H9 (cell line): ENCODE measurements at regions not wholly inside any gene's neighbourhood (a gene's known extent, or its start where the extent isn't known, plus 50 kb on each side); places are given as distances from the start of the nearest gene placed in this dataset.

Source experiments
- DNase-seq: peaks from one replicate; pipeline ENCODE4 v3.0.0-alpha.2; 2017
- H2AFZ ChIP-seq: one replicate; pipeline ENCODE4 v1.6.1; 2013; ENCODE audit warnings: mild to moderate bottlenecking, low read length, control low read depth, moderate library complexity
- H2AK5ac ChIP-seq: 2 replicates; pipeline ENCODE4 v1.6.1; 2013; ENCODE audit warnings: low read length, control low read depth, mixed read lengths; ENCODE audit not compliant: insufficient read length
- H2BK120ac ChIP-seq: one replicate; pipeline ENCODE4 v1.6.1; 2013; ENCODE audit warnings: low read depth, mild to moderate bottlenecking, low read length, control low read depth, inconsistent platforms; ENCODE audit not compliant: poor library complexity, severe bottlenecking
- H2BK12ac ChIP-seq: 2 replicates; pipeline ENCODE4 v1.6.1; 2013; ENCODE audit warnings: low read length, control low read depth, mixed read lengths, low read depth; ENCODE audit not compliant: insufficient read length
- H2BK15ac ChIP-seq: 2 replicates; pipeline ENCODE4 v1.6.1; 2013; ENCODE audit warnings: low read depth, low read length, control low read depth
- H2BK20ac ChIP-seq: one replicate; pipeline ENCODE4 v1.6.1; 2013; ENCODE audit warnings: low read depth, mild to moderate bottlenecking, low read length, control low read depth, inconsistent platforms; ENCODE audit not compliant: poor library complexity, severe bottlenecking
- H2BK5ac ChIP-seq: 2 replicates; pipeline ENCODE4 v1.6.1; 2013; ENCODE audit warnings: low read length, control low read depth, mixed read lengths; ENCODE audit not compliant: insufficient read length
- H3K14ac ChIP-seq: 2 replicates; pipeline ENCODE4 v1.6.1; 2013; ENCODE audit warnings: low read length, control low read depth; ENCODE audit not compliant: insufficient read depth
- H3K18ac ChIP-seq: 2 replicates; pipeline ENCODE4 v1.6.1; 2013; ENCODE audit warnings: low read depth, mild to moderate bottlenecking, mixed read lengths, low read length, control low read depth; ENCODE audit not compliant: insufficient read length
- H3K23ac ChIP-seq: 2 replicates; pipeline ENCODE4 v1.6.1; 2013; ENCODE audit warnings: low read length, control low read depth, mixed read lengths, low read depth; ENCODE audit not compliant: insufficient read length
- H3K23me2 ChIP-seq: 2 replicates; pipeline ENCODE4 v1.6.1; 2013; ENCODE audit warnings: low read depth, mild to moderate bottlenecking, mixed read lengths, low read length, control low read depth; ENCODE audit not compliant: insufficient read length, poor library complexity, severe bottlenecking
- H3K27ac ChIP-seq: 2 replicates; pipeline ENCODE4 v1.5.1; 2013; ENCODE audit warnings: low read length, control low read depth, mixed read lengths, low read depth; ENCODE audit not compliant: insufficient read length
- H3K27me3 ChIP-seq: 2 replicates; pipeline ENCODE4 v1.6.1; 2013; ENCODE audit warnings: low read length, control low read depth, inconsistent platforms; ENCODE audit not compliant: insufficient read depth
- H3K4ac ChIP-seq: 2 replicates; pipeline ENCODE4 v1.6.1; 2013; ENCODE audit warnings: low read depth, mild to moderate bottlenecking, control low read depth, inconsistent platforms, low read length, moderate library complexity
- H3K4me1 ChIP-seq: 2 replicates; pipeline ENCODE4 v1.6.1; 2013; ENCODE audit warnings: low read length, control low read depth, inconsistent platforms; ENCODE audit not compliant: insufficient read depth
- H3K4me2 ChIP-seq: 2 replicates; pipeline ENCODE4 v1.6.1; 2013; ENCODE audit warnings: low read length, control low read depth, mixed read lengths; ENCODE audit not compliant: insufficient read length, insufficient read depth
- H3K56ac ChIP-seq: 2 replicates; pipeline ENCODE4 v1.6.1; 2013; ENCODE audit warnings: low read depth, mild to moderate bottlenecking, mixed read lengths, low read length, control low read depth; ENCODE audit not compliant: insufficient read length
- H3K79me1 ChIP-seq: 2 replicates; pipeline ENCODE4 v1.6.1; 2013; ENCODE audit warnings: low read depth, mild to moderate bottlenecking, moderate library complexity, low read length, control low read depth, inconsistent platforms; ENCODE audit not compliant: insufficient read depth, poor library complexity, severe bottlenecking
- H3K79me2 ChIP-seq: 2 replicates; pipeline ENCODE4 v1.6.1; 2013; ENCODE audit warnings: low read length, control low read depth, inconsistent platforms; ENCODE audit not compliant: insufficient read depth
- H3K9ac ChIP-seq: 2 replicates; pipeline ENCODE4 v1.6.1; 2013; ENCODE audit warnings: low read length, control low read depth, mixed read lengths; ENCODE audit not compliant: insufficient read length; ENCODE audit errors: extremely low read depth
- H3K9me3 ChIP-seq: one replicate; pipeline ENCODE4 v1.6.1; 2013; ENCODE audit warnings: low read depth, low read length, inconsistent platforms; ENCODE audit not compliant: control insufficient read depth
- H3T11ph ChIP-seq: one replicate; pipeline ENCODE4 v1.6.1; 2013; ENCODE audit warnings: mild to moderate bottlenecking, low read length, control low read depth, inconsistent platforms
- H4K20me1 ChIP-seq: one replicate; pipeline ENCODE4 v1.6.1; 2013; ENCODE audit not compliant: control insufficient read depth, insufficient read length, insufficient read depth
- H4K5ac ChIP-seq: 2 replicates; pipeline ENCODE4 v1.6.1; 2013; ENCODE audit warnings: low read depth, mild to moderate bottlenecking, mixed read lengths, low read length, control low read depth; ENCODE audit not compliant: insufficient read length
- H4K8ac ChIP-seq: replicated peaks from 2 replicates; pipeline ENCODE4 v1.6.1; 2013; ENCODE audit warnings: low read length, control low read depth, mixed read lengths, low read depth; ENCODE audit not compliant: insufficient read length
- H4K91ac ChIP-seq: 2 replicates; pipeline ENCODE4 v1.6.1; 2013; ENCODE audit warnings: low read depth, mild to moderate bottlenecking, moderate library complexity, mixed read lengths, low read length, control low read depth; ENCODE audit not compliant: insufficient read length
- H3K27ac Mint-ChIP-seq, 3 experiments: 2 replicates in 2 of 3; 3 replicates in 1 of 3; pipeline ENCODE4 v1.8.0; 2020 to 2021; ENCODE audit warnings: mixed read lengths in 3 of 3, mild to moderate bottlenecking in 1 of 3, moderate library complexity in 1 of 3
- H3K27me3 Mint-ChIP-seq: 2 replicates; pipeline ENCODE4 v1.8.0; 2021; ENCODE audit warnings: low read depth, mild to moderate bottlenecking, moderate library complexity, mixed read lengths
- H3K36me3 Mint-ChIP-seq, 3 experiments: 2 replicates in 2 of 3; 3 replicates in 1 of 3; pipeline ENCODE4 v1.8.0; 2020 to 2021; ENCODE audit warnings: low read depth in 3 of 3, mixed read lengths in 3 of 3; ENCODE audit not compliant: insufficient read depth in 1 of 3
- H3K4me1 Mint-ChIP-seq, 2 experiments: 2 replicates each; pipeline ENCODE4 v1.8.0; 2020; ENCODE audit warnings: mixed read lengths in 2 of 2
- H3K4me3 Mint-ChIP-seq, 2 experiments: 2 replicates in 1 of 2; 3 replicates in 1 of 2; pipeline ENCODE4 v1.8.0; 2020 to 2021; ENCODE audit warnings: mild to moderate bottlenecking in 2 of 2, mixed read lengths in 2 of 2, moderate library complexity in 1 of 2
- H3K9me3 Mint-ChIP-seq, 2 experiments: 2 replicates in 1 of 2; 3 replicates in 1 of 2; pipeline ENCODE4 v1.8.0; 2020; ENCODE audit warnings: mild to moderate bottlenecking in 2 of 2, mixed read lengths in 2 of 2, moderate library complexity in 1 of 2
- CTCF ChIP-seq: fragments of 200-600 bp; sonication (generic); conservative IDR thresholded peaks from 3 replicates; pipeline ENCODE4 v1.8.0; 2021; ENCODE audit warnings: antibody characterized with exemption, mild to moderate bottlenecking
- WGBS: extraction: QIAGEN DNeasy Blood & Tissue Kit; methylation state at CpG from one replicate; pipeline ENCODE4 v1.1.7; 2013; ENCODE audit warnings: missing lambda C conversion rate, low lambda C conversion rate, mixed read lengths; ENCODE audit not compliant: insufficient read length; ENCODE audit errors: extremely low coverage; 5-methylcytosine and 5-hydroxymethylcytosine counted together

- no peak for TF ChIP-seq CTCF
- Histone ChIP-seq H2BK5ac (no peak overlapping the region), H3K9ac (no peak overlapping the region), H4K8ac (no peak overlapping the region), H4K20me1 (no peaks in the 10 kb centered on the region), H3T11ph (no peak overlapping the region), H3K27ac (no peak overlapping the region), H3K14ac (no peak overlapping the region), H3K4me1 (no peaks in the 10 kb centered on the region), H3K9me3 (no peaks in the 10 kb centered on the region), H2BK15ac (no peak overlapping the region), H2BK20ac (no peak overlapping the region), H3K23me2 (no peaks in the 10 kb centered on the region), H3K79me2 (no peaks in the 10 kb centered on the region), H2AFZ (no peak overlapping the region), H2BK120ac (no peak overlapping the region), H3K18ac (no peak overlapping the region), H3K4me2 (no peak overlapping the region), H3K79me1 (no peaks in the 10 kb centered on the region), H4K5ac (no peak overlapping the region), H2BK12ac (no peak overlapping the region), H4K91ac (no peak overlapping the region), H3K56ac (no peak overlapping the region), H2AK5ac (no peak overlapping the region), H3K23ac (no peak overlapping the region), H3K4ac (no peak overlapping the region), H3K27me3 (no peaks in the 10 kb centered on the region)
- Mint-ChIP-seq H3K4me3 (no peak overlapping the region), H3K27me3 (no peaks in the 10 kb centered on the region), H3K36me3 (no peaks in the 10 kb centered on the region), H3K9me3 (no peaks in the 10 kb centered on the region), H3K27ac (no peak overlapping the region), H3K4me1 (peaks cover 3 to 6% of the 10 kb centered on the region in 2 experiments; a peak in 3 of 4 replicates)
- no CpG with 5 or more reads among the region's 2 CpGs for WGBS
- DNase-seq, result no peak
Measured at GRCh38 chr3:117817103-117817502, 1107.5 kb downstream of the TUSC7 start.
